ENCODE measurements at regions not wholly inside any gene's neighbourhood (a gene's known extent, or its start where the extent isn't known, plus 50 kb on each side); places are given as distances from the start of the nearest gene placed in this dataset.

- in situ Hi-C loops (cut with MboI) (no loop called here), intact Hi-C loops (cut with micrococcal nuclease) (no loop called here)
- no peak overlapping the region for H3K4me3 ChIP-seq
- H3K4me2 ChIP-seq (ENCODE audit: insufficient read depth, low read length) = no peak overlapping the region
- H4K20me1 ChIP-seq (replicated peaks; ENCODE audit: control insufficient read depth, insufficient read depth, low read length) = no peaks in the 10 kb centered on the region
- DNase-seq (ENCODE audit: extremely low read depth in 1 of 4, low spot score in 3 of 4) (peak in 1 of 4 experiments; percentile 3), ATAC-seq (no peak), FAIRE-seq (no peak)
- H3K9ac ChIP-seq (ENCODE audit: insufficient read depth in 1 of 2, low read depth in 2 of 2, low read length in 2 of 2) = no peak overlapping the region
- no peaks in the 10 kb centered on the region for H3K27me3 ChIP-seq (ENCODE audit: control insufficient read depth in 2 of 2, insufficient read depth in 2 of 2, low read length in 2 of 2)
- ChIA-PET CTCF (ENCODE audit: low intra/inter-chr PET ratio) (no interaction called here), POLR2A (interaction anchor here (0.7 kb wide), 1 partner anchor 952 kb away, joined by 3 read pairs; no protein-coding TSS in a partner anchor)
- no peaks in the 10 kb centered on the region for H3K9me3 ChIP-seq (replicated peaks; ENCODE audit: control insufficient read depth, insufficient read depth, low read depth, low read length)
- no peak overlapping the region for H3K27ac ChIP-seq (ENCODE audit: extremely low read depth, low read depth, low read length)
- no peaks in the 10 kb centered on the region for H3K79me2 ChIP-seq (ENCODE audit: control insufficient read depth, insufficient read depth, low read length)
- whole genome bisulfite sequencing (ENCODE audit: insufficient coverage, low coverage, missing lambda C conversion rate) = 0% methylated on average over 2 of the region's 2 CpGs
- H3K4me1 ChIP-seq (replicated peaks in 1 of 2; ENCODE audit: control insufficient read depth in 2 of 2, insufficient read depth in 2 of 2, low read length in 2 of 2) = no peaks in the 10 kb centered on the region
- no peak overlapping the region for H2AFZ ChIP-seq (ENCODE audit: low read depth, low read length)
- H3K36me3 ChIP-seq (ENCODE audit: control insufficient read depth, insufficient read depth, low read length) = no peaks in the 10 kb centered on the region
- BruUV-seq (replicated peaks) = no TSS peak
- H3K9me1 ChIP-seq (ENCODE audit: control insufficient read depth, insufficient read depth, low read length) = no peaks in the 10 kb centered on the region
- no peak for TF ChIP-seq STAG1 (CRISPR knock-in tag; IDR thresholded peaks at IDR 0.05; ENCODE audit: borderline replicate concordance)
- no peak for TF ChIP-seq CBX1 (IDR thresholded peaks at IDR 0.05; ENCODE audit: low read depth)
- no peak for TF ChIP-seq RUNX1 (IDR thresholded peaks at IDR 0.05; ENCODE audit: low read depth)
- no peak for TF ChIP-seq FOXA1 (IDR thresholded peaks at IDR 0.05; ENCODE audit: borderline replicate concordance)
- TF ChIP-seq POLR3G (IDR thresholded peaks at IDR 0.05; ENCODE audit: extremely low read depth, insufficient read length, insufficient replicate concordance) = no peak
- TF ChIP-seq RERE (CRISPR knock-in tag; IDR thresholded peaks at IDR 0.05; ENCODE audit: borderline replicate concordance) = no peak
- no peak for TF ChIP-seq HOXB6 (CRISPR knock-in tag; IDR thresholded peaks at IDR 0.05; ENCODE audit: borderline replicate concordance)
- TF ChIP-seq ZC3H4 (CRISPR knock-in tag; IDR thresholded peaks at IDR 0.05; ENCODE audit: borderline replicate concordance) = no peak
- no peak for TF ChIP-seq BRD9 (IDR thresholded peaks at IDR 0.05; ENCODE audit: low read depth, partially characterized antibody)
- no peak for TF ChIP-seq ZKSCAN1 (IDR thresholded peaks at IDR 0.05; ENCODE audit: low read depth, low read length)
- no peak for TF ChIP-seq ZNF253 (CRISPR knock-in tag; conservative IDR thresholded peaks at IDR 0.05)
- no peak for TF ChIP-seq TFAM (CRISPR knock-in tag; conservative IDR thresholded peaks at IDR 0.05)
- TF ChIP-seq TCF15 (CRISPR knock-in tag; IDR thresholded peaks at IDR 0.05) = no peak
- no peak for TF ChIP-seq HMG20B (CRISPR knock-in tag; IDR thresholded peaks at IDR 0.05)
- TF ChIP-seq ETS1 (conservative IDR thresholded peaks at IDR 0.05; ENCODE audit: control insufficient read depth, low read depth, low read length) = no peak
- no peak for TF ChIP-seq CCNT2 (IDR thresholded peaks at IDR 0.05; ENCODE audit: borderline replicate concordance, extremely low read depth, insufficient read length, low read depth, low read length)
- no peak for TF ChIP-seq CSDE1 (IDR thresholded peaks at IDR 0.05)
Observed at GRCh38 chr14:26255213-26255612, 342.6 kb downstream of the NOVA1 start.

Measured in K562 (cell line).